ENCODE measurements at regions not wholly inside any gene's neighbourhood (a gene's known extent, or its start where the extent isn't known, plus 50 kb on each side); places are given as distances from the start of the nearest gene placed in this dataset.
"Not testable (repeated sequence)": the region's sequence is repeated elsewhere in the genome, so short reads cannot be mapped to it uniquely, and the experiment has no call there.

- not testable (repeated sequence) for DNase-seq; H3K9me2 ChIP-seq (replicated peaks; ENCODE audit: insufficient read depth, low read length); H3K9me3 ChIP-seq (ENCODE audit: low read length); H4K20me1 ChIP-seq (ENCODE audit: insufficient read depth, low read depth, low read length); H3K4me2 ChIP-seq (ENCODE audit: low read depth, low read length, poor library complexity, severe bottlenecking); H3K4me3 ChIP-seq (ENCODE audit: low read length); H3K27ac ChIP-seq (ENCODE audit: low read length); H2AFZ ChIP-seq (ENCODE audit: low read length); H3K79me2 ChIP-seq (ENCODE audit: low read length); H3K36me3 ChIP-seq (ENCODE audit: insufficient read depth, low read length); H3K9ac ChIP-seq (ENCODE audit: low read length); H3K4me1 ChIP-seq (ENCODE audit: low read length); H3K27me3 ChIP-seq (ENCODE audit: low read length)
These were observed 524.9 kb downstream of the TTLL7 start for GRCh38 chr1:83473986-83474385.

DNA sequence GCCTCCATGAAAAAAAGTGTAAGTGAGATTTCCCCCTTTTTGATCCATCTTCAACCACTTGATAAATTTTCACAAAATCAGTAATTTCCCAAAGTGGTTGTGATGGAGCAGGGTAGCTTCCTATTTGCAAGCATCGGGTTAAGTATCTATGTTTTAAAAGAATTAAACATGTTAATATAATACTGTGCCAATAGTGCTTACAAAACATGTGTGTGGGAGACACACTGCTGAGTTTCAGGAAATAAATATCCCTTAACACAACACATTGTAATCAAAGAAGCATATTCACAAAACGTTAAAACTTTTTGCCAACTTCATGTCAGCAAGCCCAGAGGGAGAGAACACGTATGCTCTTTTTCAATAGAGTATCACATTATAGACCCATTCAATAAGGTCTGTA lies 526.9 kb downstream of the TTLL7 start:
- DNase-seq; H3K27ac ChIP-seq (ENCODE audit: low read length); H3K36me3 ChIP-seq (ENCODE audit: insufficient read depth, low read length); H3K9me3 ChIP-seq (ENCODE audit: low read length); H3K4me2 ChIP-seq (ENCODE audit: low read depth, low read length, poor library complexity, severe bottlenecking); H3K79me2 ChIP-seq (ENCODE audit: low read length); H4K20me1 ChIP-seq (ENCODE audit: insufficient read depth, low read depth, low read length); H3K4me1 ChIP-seq (ENCODE audit: low read length); H3K9me2 ChIP-seq (replicated peaks; ENCODE audit: insufficient read depth, low read length); H2AFZ ChIP-seq (ENCODE audit: low read length); H3K9ac ChIP-seq (ENCODE audit: low read length); H3K27me3 ChIP-seq (ENCODE audit: low read length); H3K4me3 ChIP-seq (ENCODE audit: low read length): not testable (repeated sequence)

- H2AFZ ChIP-seq (ENCODE audit: low read length); H3K4me2 ChIP-seq (ENCODE audit: low read depth, low read length, poor library complexity, severe bottlenecking); H3K36me3 ChIP-seq (ENCODE audit: insufficient read depth, low read length); H3K9me3 ChIP-seq (ENCODE audit: low read length); H3K79me2 ChIP-seq (ENCODE audit: low read length); H3K4me3 ChIP-seq (ENCODE audit: low read length); H3K9ac ChIP-seq (ENCODE audit: low read length); DNase-seq; H3K9me2 ChIP-seq (replicated peaks; ENCODE audit: insufficient read depth, low read length); H3K4me1 ChIP-seq (ENCODE audit: low read length); H3K27me3 ChIP-seq (ENCODE audit: low read length); H4K20me1 ChIP-seq (ENCODE audit: insufficient read depth, low read depth, low read length); H3K27ac ChIP-seq (ENCODE audit: low read length): not testable (repeated sequence)
These were observed 527.7 kb downstream of the TTLL7 start for GRCh38 chr1:83471272-83471671.

DNA sequence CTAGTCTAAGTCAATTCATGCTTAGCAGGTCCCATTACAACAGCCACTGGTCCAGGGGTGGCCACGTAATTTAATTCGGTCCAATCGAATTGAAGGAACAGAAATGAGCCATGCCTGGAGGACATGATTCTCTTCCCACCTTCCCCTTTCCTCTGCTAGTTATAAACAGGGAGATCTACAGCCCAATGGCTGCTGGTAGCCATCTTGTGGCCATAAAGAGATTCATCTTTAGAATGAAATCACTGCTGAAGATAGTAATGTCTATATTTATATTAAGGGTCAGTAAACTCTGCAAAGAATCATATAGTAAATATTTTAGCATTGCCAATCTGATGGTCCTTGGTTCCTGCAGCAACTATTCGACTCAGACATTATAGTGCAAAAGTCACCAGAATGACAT lies 530.6 kb downstream of the TTLL7 start:
- H3K4me1 ChIP-seq (ENCODE audit: low read length); H3K9ac ChIP-seq (ENCODE audit: low read length); H3K9me2 ChIP-seq (replicated peaks; ENCODE audit: insufficient read depth, low read length); H3K36me3 ChIP-seq (ENCODE audit: insufficient read depth, low read length); H3K9me3 ChIP-seq (ENCODE audit: low read length); DNase-seq; H4K20me1 ChIP-seq (ENCODE audit: insufficient read depth, low read depth, low read length); H3K4me2 ChIP-seq (ENCODE audit: low read depth, low read length, poor library complexity, severe bottlenecking); H3K79me2 ChIP-seq (ENCODE audit: low read length); H3K27ac ChIP-seq (ENCODE audit: low read length); H2AFZ ChIP-seq (ENCODE audit: low read length); H3K27me3 ChIP-seq (ENCODE audit: low read length); H3K4me3 ChIP-seq (ENCODE audit: low read length): not testable (repeated sequence)

GRCh38 chr1:83457735-83458248 lies 541.1 kb downstream of the TTLL7 start:
- not testable (repeated sequence) for H3K27ac ChIP-seq (ENCODE audit: low read length); H3K4me1 ChIP-seq (ENCODE audit: low read length); H3K36me3 ChIP-seq (ENCODE audit: insufficient read depth, low read length); H2AFZ ChIP-seq (ENCODE audit: low read length); H3K9me3 ChIP-seq (ENCODE audit: low read length); H3K4me3 ChIP-seq (ENCODE audit: low read length); H4K20me1 ChIP-seq (ENCODE audit: insufficient read depth, low read depth, low read length); H3K4me2 ChIP-seq (ENCODE audit: low read depth, low read length, poor library complexity, severe bottlenecking); H3K79me2 ChIP-seq (ENCODE audit: low read length); H3K27me3 ChIP-seq (ENCODE audit: low read length); DNase-seq; H3K9ac ChIP-seq (ENCODE audit: low read length); H3K9me2 ChIP-seq (replicated peaks; ENCODE audit: insufficient read depth, low read length)

DNA sequence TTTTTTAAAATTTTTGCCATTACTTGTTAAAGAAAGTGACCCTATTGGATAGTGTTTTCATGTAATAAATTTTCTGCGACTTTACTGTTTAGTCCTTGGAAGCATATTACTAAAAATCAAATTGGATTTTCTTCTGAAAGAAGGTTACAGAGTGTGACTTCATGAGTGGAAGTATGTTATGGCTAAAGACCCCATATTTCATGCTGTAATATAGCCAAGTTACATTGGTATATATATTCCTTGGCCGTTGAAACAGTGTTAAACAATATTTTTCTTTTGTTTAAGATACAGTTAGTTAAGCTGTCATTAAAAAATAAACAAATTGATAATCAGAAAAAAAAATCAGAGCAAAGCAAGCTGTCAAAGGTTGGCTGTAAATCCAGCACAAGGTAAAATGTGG lies 541.7 kb downstream of the TTLL7 start:
- not testable (repeated sequence) for H4K20me1 ChIP-seq (ENCODE audit: insufficient read depth, low read depth, low read length); H2AFZ ChIP-seq (ENCODE audit: low read length); H3K9me2 ChIP-seq (replicated peaks; ENCODE audit: insufficient read depth, low read length); H3K4me2 ChIP-seq (ENCODE audit: low read depth, low read length, poor library complexity, severe bottlenecking); H3K27me3 ChIP-seq (ENCODE audit: low read length); DNase-seq; H3K36me3 ChIP-seq (ENCODE audit: insufficient read depth, low read length); H3K4me1 ChIP-seq (ENCODE audit: low read length); H3K9ac ChIP-seq (ENCODE audit: low read length); H3K27ac ChIP-seq (ENCODE audit: low read length); H3K9me3 ChIP-seq (ENCODE audit: low read length); H3K79me2 ChIP-seq (ENCODE audit: low read length); H3K4me3 ChIP-seq (ENCODE audit: low read length)

DNA sequence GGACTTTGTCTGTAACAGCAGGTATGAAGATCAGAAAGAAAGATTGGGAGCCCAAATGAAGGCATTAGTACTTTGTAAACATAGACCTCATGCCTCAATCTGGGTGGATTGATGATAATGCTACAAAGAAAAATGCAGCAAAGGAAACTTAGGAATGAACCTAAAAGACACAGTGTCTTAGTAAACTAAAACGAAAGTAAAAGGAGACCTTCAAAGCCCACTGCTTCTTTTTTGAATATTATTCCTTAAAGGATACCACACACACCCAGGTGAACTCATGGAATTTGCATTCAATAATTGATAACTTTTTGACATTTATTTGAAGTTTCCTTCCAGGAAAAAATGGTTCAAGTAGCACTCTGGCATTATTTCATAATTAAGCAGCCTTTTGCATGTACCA lies 543.2 kb downstream of the TTLL7 start:
- not testable (repeated sequence) for H3K4me3 ChIP-seq (ENCODE audit: low read length); H3K4me2 ChIP-seq (ENCODE audit: low read depth, low read length, poor library complexity, severe bottlenecking); H3K9me3 ChIP-seq (ENCODE audit: low read length); H3K4me1 ChIP-seq (ENCODE audit: low read length); H3K79me2 ChIP-seq (ENCODE audit: low read length); H3K27me3 ChIP-seq (ENCODE audit: low read length); H3K9me2 ChIP-seq (replicated peaks; ENCODE audit: insufficient read depth, low read length); H4K20me1 ChIP-seq (ENCODE audit: insufficient read depth, low read depth, low read length); H2AFZ ChIP-seq (ENCODE audit: low read length); H3K36me3 ChIP-seq (ENCODE audit: insufficient read depth, low read length); H3K27ac ChIP-seq (ENCODE audit: low read length); DNase-seq; H3K9ac ChIP-seq (ENCODE audit: low read length)

- not testable (repeated sequence) for H3K9ac ChIP-seq (ENCODE audit: low read length); H3K4me3 ChIP-seq (ENCODE audit: low read length); H3K4me2 ChIP-seq (ENCODE audit: low read depth, low read length, poor library complexity, severe bottlenecking); H3K79me2 ChIP-seq (ENCODE audit: low read length); H3K9me2 ChIP-seq (replicated peaks; ENCODE audit: insufficient read depth, low read length); H2AFZ ChIP-seq (ENCODE audit: low read length); H3K36me3 ChIP-seq (ENCODE audit: insufficient read depth, low read length); H3K4me1 ChIP-seq (ENCODE audit: low read length); H4K20me1 ChIP-seq (ENCODE audit: insufficient read depth, low read depth, low read length); H3K9me3 ChIP-seq (ENCODE audit: low read length); H3K27me3 ChIP-seq (ENCODE audit: low read length); DNase-seq; H3K27ac ChIP-seq (ENCODE audit: low read length)
These were observed 553.1 kb downstream of the TTLL7 start for GRCh38 chr1:83445873-83446272.

DNA sequence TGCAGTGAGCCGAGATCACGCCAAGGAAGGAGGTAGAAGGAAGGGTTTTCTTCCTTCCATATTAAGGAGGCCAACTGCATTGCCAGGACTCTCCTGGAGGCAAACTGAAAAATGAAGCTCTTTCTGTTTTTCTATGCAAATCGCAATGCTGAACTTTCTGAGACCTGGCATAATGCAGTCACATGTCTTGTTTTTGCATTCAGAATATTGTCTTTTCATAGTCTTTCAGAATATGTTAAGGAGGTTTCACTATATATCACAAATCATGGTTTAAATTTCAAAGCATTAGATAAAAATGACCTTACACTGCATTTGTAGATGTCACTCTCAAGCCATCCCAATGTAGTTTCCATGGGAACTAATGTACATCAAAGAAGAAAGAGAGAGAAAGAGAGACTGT lies 556.5 kb downstream of the TTLL7 start:
- H3K9ac ChIP-seq (ENCODE audit: low read length); H3K9me2 ChIP-seq (replicated peaks; ENCODE audit: insufficient read depth, low read length); H3K36me3 ChIP-seq (ENCODE audit: insufficient read depth, low read length); H3K27ac ChIP-seq (ENCODE audit: low read length); H3K4me1 ChIP-seq (ENCODE audit: low read length); H3K4me2 ChIP-seq (ENCODE audit: low read depth, low read length, poor library complexity, severe bottlenecking); H3K79me2 ChIP-seq (ENCODE audit: low read length); H3K9me3 ChIP-seq (ENCODE audit: low read length); H3K4me3 ChIP-seq (ENCODE audit: low read length); H3K27me3 ChIP-seq (ENCODE audit: low read length); DNase-seq; H4K20me1 ChIP-seq (ENCODE audit: insufficient read depth, low read depth, low read length); H2AFZ ChIP-seq (ENCODE audit: low read length): not testable (repeated sequence)
